ENCODE measurements at regions not wholly inside any gene's neighbourhood (a gene's known extent, or its start where the extent isn't known, plus 50 kb on each side); places are given as distances from the start of the nearest gene placed in this dataset.

DNA sequence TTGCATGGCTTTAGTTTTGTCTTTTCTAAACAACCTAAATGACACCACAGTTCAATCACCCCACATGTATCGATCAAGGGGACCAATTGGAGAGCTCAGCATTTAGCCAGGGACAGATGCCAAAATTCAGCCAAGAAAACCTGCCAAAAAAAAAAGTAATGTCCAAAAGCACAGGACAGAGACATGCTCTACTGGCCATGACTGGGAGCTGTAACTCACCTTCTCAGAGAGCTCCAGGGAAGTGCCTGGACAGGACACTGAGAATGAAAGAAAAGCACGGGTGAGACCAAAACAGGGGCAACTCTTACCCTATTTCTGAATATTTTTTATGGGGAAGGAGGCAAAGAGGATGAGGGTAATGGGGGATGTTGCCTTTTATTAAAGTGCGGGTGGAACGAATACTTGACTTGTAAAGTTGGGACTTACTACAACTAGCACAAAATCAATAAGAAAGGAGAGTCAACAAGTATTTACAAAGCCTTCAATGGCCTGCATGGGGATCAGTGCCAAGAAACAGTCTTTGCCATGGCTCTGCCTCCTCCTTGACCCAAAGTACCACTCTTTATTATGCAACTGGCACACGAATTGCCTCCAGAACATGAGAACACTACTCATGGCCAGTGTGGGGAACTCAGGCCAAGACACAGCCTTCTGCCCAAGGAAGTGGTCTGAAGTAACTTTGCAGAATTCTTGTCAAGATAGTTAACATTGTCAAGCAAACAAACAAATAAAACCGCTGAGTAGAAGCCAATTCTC, 72.9 kb upstream of the HK2 start:
- Histone ChIP-seq H2BK5ac (ENCODE audit: low read length) (no peak overlapping the region), H3K36me3 (ENCODE audit: control insufficient read depth, insufficient read depth, low read length) (no peaks in the 10 kb centered on the region), H3K18ac (ENCODE audit: low read length) (no peak overlapping the region), H4K5ac (ENCODE audit: low read length) (no peak overlapping the region), H2AK5ac (ENCODE audit: low read length) (no peak overlapping the region), H3K79me2 (ENCODE audit: control insufficient read depth, insufficient read depth, low read length) (no peaks in the 10 kb centered on the region), H3K4me3 (ENCODE audit: low read length) (no peak overlapping the region), H2BK15ac (replicated peaks; ENCODE audit: low read depth) (no peak overlapping the region), H2BK120ac (ENCODE audit: low read depth, low read length) (no peak overlapping the region), H3K79me1 (ENCODE audit: low read length) (no peaks in the 10 kb centered on the region), H3K4me2 (ENCODE audit: low read length) (no peak overlapping the region), H3K27ac (ENCODE audit: low read depth, low read length) (no peak overlapping the region), H3K27me3 (ENCODE audit: insufficient read depth, low read length, poor library complexity) (no peaks in the 10 kb centered on the region), H3K23ac (ENCODE audit: low read length) (no peak overlapping the region), H3K56ac (ENCODE audit: low read length) (no peak overlapping the region), H3K9ac (ENCODE audit: low read length) (no peak overlapping the region), H3K4me1 (ENCODE audit: control insufficient read depth, low read depth, low read length) (peaks cover 2% of the 10 kb centered on the region), H4K8ac (ENCODE audit: low read depth, low read length) (no peak overlapping the region), H3K4ac (ENCODE audit: low read depth, low read length) (no peak overlapping the region)
- WGBS (ENCODE audit: extremely low coverage, insufficient coverage, low lambda C conversion rate): no CpG with 5 or more reads among the region's 6 CpGs
- DNase-seq: no peak

DNA sequence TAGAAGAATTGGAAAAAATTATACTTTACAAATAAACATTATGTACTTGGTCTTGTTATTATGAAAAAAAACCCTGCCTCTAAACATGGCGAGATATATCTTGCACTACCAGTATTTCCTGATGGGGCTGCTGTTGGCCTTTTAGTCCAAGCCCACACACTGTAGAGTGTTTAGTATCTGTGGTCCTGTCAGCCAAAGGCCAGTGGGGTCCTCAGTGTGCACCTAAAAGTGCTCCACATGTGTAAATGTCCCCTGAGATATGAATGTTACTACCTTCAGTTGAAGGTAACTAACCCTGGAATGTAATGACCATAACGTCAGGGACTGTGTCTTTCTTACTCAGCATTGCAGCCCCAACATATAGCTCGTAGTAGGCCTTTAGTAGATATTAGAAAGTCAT, 71.1 kb upstream of the HK2 start:
- Histone ChIP-seq H3K36me3 (ENCODE audit: control insufficient read depth, insufficient read depth, low read length) (no peaks in the 10 kb centered on the region), H2BK15ac (replicated peaks; ENCODE audit: low read depth) (no peak overlapping the region), H3K9ac (ENCODE audit: low read length) (no peak overlapping the region), H3K4me3 (ENCODE audit: low read length) (no peak overlapping the region), H3K27ac (ENCODE audit: low read depth, low read length) (no peak overlapping the region), H2BK5ac (ENCODE audit: low read length) (no peak overlapping the region), H2BK120ac (ENCODE audit: low read depth, low read length) (no peak overlapping the region), H3K23ac (ENCODE audit: low read length) (no peak overlapping the region), H3K27me3 (ENCODE audit: insufficient read depth, low read length, poor library complexity) (no peaks in the 10 kb centered on the region), H3K4me2 (ENCODE audit: low read length) (no peak overlapping the region), H4K5ac (ENCODE audit: low read length) (no peak overlapping the region), H2AK5ac (ENCODE audit: low read length) (no peak overlapping the region), H3K79me2 (ENCODE audit: control insufficient read depth, insufficient read depth, low read length) (no peaks in the 10 kb centered on the region), H3K18ac (ENCODE audit: low read length) (no peak overlapping the region), H3K4ac (ENCODE audit: low read depth, low read length) (no peak overlapping the region), H3K56ac (ENCODE audit: low read length) (no peak overlapping the region), H4K8ac (ENCODE audit: low read depth, low read length) (no peak overlapping the region), H3K4me1 (ENCODE audit: control insufficient read depth, low read depth, low read length) (peaks cover 2% of the 10 kb centered on the region), H3K79me1 (ENCODE audit: low read length) (no peaks in the 10 kb centered on the region)
- DNase-seq: peak; percentile 50
- no CpG with 5 or more reads among the region's 3 CpGs for WGBS (ENCODE audit: extremely low coverage, insufficient coverage, low lambda C conversion rate)

DNA sequence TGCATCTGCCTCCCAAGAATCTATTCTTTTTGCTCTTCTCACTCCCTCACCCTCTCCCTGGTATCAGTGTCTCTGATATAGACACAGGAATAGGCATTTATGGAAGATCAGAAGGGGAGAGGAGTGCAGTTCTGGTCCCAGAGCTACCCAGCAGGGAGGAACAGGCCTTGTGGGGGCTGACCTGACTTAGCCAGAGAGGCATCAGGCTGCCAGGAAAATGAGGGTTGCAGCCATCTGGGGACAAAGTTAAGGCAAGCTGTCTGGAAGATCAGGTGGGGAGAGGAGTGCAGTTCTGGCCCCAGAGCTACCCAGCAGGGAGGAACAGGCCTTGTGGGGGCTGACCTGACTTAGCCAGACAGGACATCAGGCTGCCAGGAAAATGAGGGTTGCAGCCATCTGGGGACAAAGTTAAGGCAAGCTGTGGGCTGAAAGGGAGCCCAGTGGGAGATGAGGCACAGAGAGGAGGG, 69.9 kb upstream of the HK2 start:
- Histone ChIP-seq H3K27ac (ENCODE audit: low read depth, low read length) (no peak overlapping the region), H3K4me1 (ENCODE audit: control insufficient read depth, low read depth, low read length) (peaks cover 2% of the 10 kb centered on the region)
- DNase-seq: no peak

DNA sequence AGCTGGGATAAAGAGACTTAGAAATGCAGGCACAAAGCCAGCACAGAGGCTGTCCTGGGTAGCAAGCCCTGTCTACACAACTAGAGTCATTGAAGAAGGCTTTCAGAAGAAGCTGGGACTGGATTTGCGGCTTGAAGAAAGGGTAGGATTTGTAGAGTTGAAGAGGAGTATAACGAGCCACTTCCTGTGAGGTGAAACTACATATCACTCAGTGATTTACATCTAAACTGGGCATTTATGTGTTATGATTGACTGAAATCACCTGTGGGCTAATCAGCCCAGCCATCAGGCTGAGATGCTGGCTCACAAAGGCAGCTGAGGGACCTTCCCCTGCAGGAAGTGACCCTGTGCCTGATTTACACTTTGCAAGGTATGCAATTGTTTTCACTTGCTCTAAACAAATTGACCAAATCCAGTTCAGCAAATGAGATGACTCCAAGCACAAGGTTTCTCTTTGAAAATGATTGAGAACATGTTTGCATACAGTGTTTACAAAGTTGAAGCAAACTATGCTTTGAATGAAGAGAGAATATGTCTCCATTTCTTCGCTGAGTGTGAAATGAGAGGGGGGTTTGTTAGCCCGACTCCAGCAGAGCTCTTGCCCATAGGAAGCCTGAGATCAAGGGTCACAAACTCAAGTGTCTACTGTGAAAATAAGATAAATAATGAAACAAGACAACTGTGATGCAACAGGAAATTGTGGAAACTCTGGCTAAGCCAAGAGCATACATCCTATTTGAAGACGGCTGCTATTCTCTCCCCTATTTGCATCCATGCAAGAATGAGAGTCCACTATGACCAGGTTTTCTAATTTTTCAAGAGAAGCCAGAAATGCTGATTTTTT, 69.3 kb upstream of the HK2 start:
- no peaks in the 10 kb centered on the region for H3K36me3 ChIP-seq (ENCODE audit: control insufficient read depth, insufficient read depth, low read length)
- no peaks in the 10 kb centered on the region for H3K79me1 ChIP-seq (ENCODE audit: low read length)
- H3K4ac ChIP-seq (ENCODE audit: low read depth, low read length): no peak overlapping the region
- H3K23ac ChIP-seq (ENCODE audit: low read length): no peak overlapping the region
- no peak overlapping the region for H2BK15ac ChIP-seq (replicated peaks; ENCODE audit: low read depth)
- H3K27me3 ChIP-seq (ENCODE audit: insufficient read depth, low read length, poor library complexity): no peaks in the 10 kb centered on the region
- H2AK5ac ChIP-seq (ENCODE audit: low read length): no peak overlapping the region
- H4K5ac ChIP-seq (ENCODE audit: low read length): no peak overlapping the region
- no peak overlapping the region for H3K4me3 ChIP-seq (ENCODE audit: low read length)
- WGBS (ENCODE audit: extremely low coverage, insufficient coverage, low lambda C conversion rate): no CpG with 5 or more reads among the region's 5 CpGs
- H3K79me2 ChIP-seq (ENCODE audit: control insufficient read depth, insufficient read depth, low read length): no peaks in the 10 kb centered on the region
- H3K4me1 ChIP-seq (ENCODE audit: control insufficient read depth, low read depth, low read length): peaks cover 2% of the 10 kb centered on the region
- H4K8ac ChIP-seq (ENCODE audit: low read depth, low read length): no peak overlapping the region
- no peak overlapping the region for H3K4me2 ChIP-seq (ENCODE audit: low read length)
- H3K18ac ChIP-seq (ENCODE audit: low read length): no peak overlapping the region
- no peak overlapping the region for H3K9ac ChIP-seq (ENCODE audit: low read length)
- no peak overlapping the region for H2BK120ac ChIP-seq (ENCODE audit: low read depth, low read length)
- no peak overlapping the region for H3K27ac ChIP-seq (ENCODE audit: low read depth, low read length)
- no peak overlapping the region for H3K56ac ChIP-seq (ENCODE audit: low read length)
- DNase-seq: no peak
- H2BK5ac ChIP-seq (ENCODE audit: low read length): no peak overlapping the region

More for the DNA sequence above, 69.9 kb upstream of the HK2 start:
- H3K56ac ChIP-seq (ENCODE audit: low read length): no peak overlapping the region
- no peak overlapping the region for H4K8ac ChIP-seq (ENCODE audit: low read depth, low read length)
- H4K5ac ChIP-seq (ENCODE audit: low read length): no peak overlapping the region
- H2BK5ac ChIP-seq (ENCODE audit: low read length): no peak overlapping the region
- H3K27me3 ChIP-seq (ENCODE audit: insufficient read depth, low read length, poor library complexity): no peaks in the 10 kb centered on the region
- no peak overlapping the region for H2BK15ac ChIP-seq (replicated peaks; ENCODE audit: low read depth)
- H2BK120ac ChIP-seq (ENCODE audit: low read depth, low read length): no peak overlapping the region
- no peak overlapping the region for H3K4me2 ChIP-seq (ENCODE audit: low read length)
- H3K23ac ChIP-seq (ENCODE audit: low read length): no peak overlapping the region
- no peaks in the 10 kb centered on the region for H3K36me3 ChIP-seq (ENCODE audit: control insufficient read depth, insufficient read depth, low read length)
- no peak overlapping the region for H3K18ac ChIP-seq (ENCODE audit: low read length)
- H3K79me2 ChIP-seq (ENCODE audit: control insufficient read depth, insufficient read depth, low read length): no peaks in the 10 kb centered on the region
- H3K4ac ChIP-seq (ENCODE audit: low read depth, low read length): no peak overlapping the region
- H3K9ac ChIP-seq (ENCODE audit: low read length): no peak overlapping the region
- H3K79me1 ChIP-seq (ENCODE audit: low read length): no peaks in the 10 kb centered on the region
- no peak overlapping the region for H2AK5ac ChIP-seq (ENCODE audit: low read length)
- H3K4me3 ChIP-seq (ENCODE audit: low read length): no peak overlapping the region

DNA sequence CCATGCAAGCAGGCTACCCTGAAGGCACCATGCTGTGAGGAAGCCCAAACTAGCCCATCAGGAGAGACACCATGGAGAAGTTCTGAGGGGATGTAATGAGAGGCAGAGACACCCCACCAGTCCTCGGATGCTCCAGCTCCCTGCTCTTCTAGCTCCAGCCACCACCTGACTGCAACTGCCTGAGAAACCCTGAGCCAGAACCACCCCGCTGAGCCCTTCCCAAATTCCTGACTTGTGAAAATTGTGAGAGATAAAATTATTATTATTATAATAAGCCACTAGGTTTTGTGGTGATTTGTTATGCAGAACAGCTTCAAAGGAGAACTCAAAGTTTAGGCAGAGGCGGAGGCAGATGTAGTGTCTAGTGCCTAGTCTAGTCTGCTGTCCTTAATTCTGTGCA, 67.1 kb upstream of the HK2 start:
- no peak overlapping the region for H4K8ac ChIP-seq (ENCODE audit: low read depth, low read length)
- no peak overlapping the region for H4K5ac ChIP-seq (ENCODE audit: low read length)
- H3K79me1 ChIP-seq (ENCODE audit: low read length): no peaks in the 10 kb centered on the region
- H2AK5ac ChIP-seq (ENCODE audit: low read length): no peak overlapping the region
- no peaks in the 10 kb centered on the region for H3K79me2 ChIP-seq (ENCODE audit: control insufficient read depth, insufficient read depth, low read length)
- H3K27ac ChIP-seq (ENCODE audit: low read depth, low read length): no peak overlapping the region
- H3K18ac ChIP-seq (ENCODE audit: low read length): no peak overlapping the region
- no peak overlapping the region for H3K4me3 ChIP-seq (ENCODE audit: low read length)
- H3K9ac ChIP-seq (ENCODE audit: low read length): no peak overlapping the region
- H2BK120ac ChIP-seq (ENCODE audit: low read depth, low read length): no peak overlapping the region
- DNase-seq: no peak
- no peaks in the 10 kb centered on the region for H3K27me3 ChIP-seq (ENCODE audit: insufficient read depth, low read length, poor library complexity)
- H3K56ac ChIP-seq (ENCODE audit: low read length): no peak overlapping the region
- no CpG with 5 or more reads among the region's 3 CpGs for WGBS (ENCODE audit: extremely low coverage, insufficient coverage, low lambda C conversion rate)
- H3K4me2 ChIP-seq (ENCODE audit: low read length): no peak overlapping the region
- H3K36me3 ChIP-seq (ENCODE audit: control insufficient read depth, insufficient read depth, low read length): no peaks in the 10 kb centered on the region
- H3K4ac ChIP-seq (ENCODE audit: low read depth, low read length): no peak overlapping the region
- H3K23ac ChIP-seq (ENCODE audit: low read length): no peak overlapping the region
- no peak overlapping the region for H2BK5ac ChIP-seq (ENCODE audit: low read length)
- no peak overlapping the region for H2BK15ac ChIP-seq (replicated peaks; ENCODE audit: low read depth)
- peaks cover 2% of the 10 kb centered on the region for H3K4me1 ChIP-seq (ENCODE audit: control insufficient read depth, low read depth, low read length)
